K562 (cell line): ENCODE measurements at regions not wholly inside any gene's neighbourhood (a gene's known extent, or its start where the extent isn't known, plus 50 kb on each side); places are given as distances from the start of the nearest gene placed in this dataset.

Source experiments
- ATAC-seq: fragments of 200-7000 bp; cut with Tn5 transposase; 3 replicates; pipeline ENCODE4 v1.9.1; 2020; ENCODE audit warnings: moderate library complexity
- BruUV-seq: library from RNA; stranded (reverse); fragments of 400-500 nt; replicated peaks from 2 replicates; lab custom pipeline; 2021; lab: Mats Ljungman, UMichigan
- CTCF ChIA-PET: fragments of 300-600 bp; formaldehyde crosslinking; extraction: SDS; loops from one replicate; lab custom pipeline; 2021; ENCODE audit warnings: low intra/inter-chr PET ratio; lab: Yijun Ruan, JAX
- POLR2A ChIA-PET: fragments of 300-600, 350-650 bp; sonication (Branson Sonifier 250); formaldehyde crosslinking; extraction: SDS; loops from one replicate; lab custom pipeline; 2021; ENCODE audit warnings: antibody characterized with exemption, inconsistent platforms; lab: Yijun Ruan, JAX
- DNase-seq, 4 experiments: peaks; one replicate each; pipeline versions ENCODE4 v3.0.0 to v3.0.0-alpha.2; 2011 to 2018; ENCODE audit warnings: low spot score in 3 of 4, mixed read lengths in 3 of 4; ENCODE audit errors: extremely low read depth in 1 of 4
- FAIRE-seq: peaks from 2 replicates; lab custom pipeline; 2011; peaks lifted over from hg19 to GRCh38; lab: Jason Lieb, UNC
- H2AFZ ChIP-seq: 2 replicates; pipeline ENCODE4 v1.6.0; 2011; ENCODE audit warnings: low read depth, low read length, control low read depth, inconsistent platforms
- H3K27ac ChIP-seq: fragments of 200-600 bp; 3 replicates; pipeline ENCODE4 v1.8.0; 2011; ENCODE audit warnings: low read depth, mild to moderate bottlenecking, control low read depth, inconsistent platforms, low read length, moderate library complexity, mixed read lengths; ENCODE audit errors: extremely low read depth
- H3K27me3 ChIP-seq, 2 experiments: fragments of 300-600 bp in 1 of 2; 2 replicates in 1 of 2; 3 replicates in 1 of 2; pipeline versions ENCODE4 v1.6.0 to v1.8.0; 2011; ENCODE audit warnings: inconsistent platforms in 2 of 2, low read length in 2 of 2, mild to moderate bottlenecking in 1 of 2, mixed read lengths in 1 of 2, moderate library complexity in 1 of 2; ENCODE audit not compliant: control insufficient read depth in 2 of 2, insufficient read depth in 2 of 2
- H3K36me3 ChIP-seq: fragments of 300-600 bp; 3 replicates; pipeline ENCODE4 v1.8.0; 2011; ENCODE audit warnings: mild to moderate bottlenecking, low read length, inconsistent platforms; ENCODE audit not compliant: control insufficient read depth, insufficient read depth
- H3K4me1 ChIP-seq, 2 experiments: fragments of 200-600 bp in 1 of 2; replicated peaks in 1 of 2; 2 replicates in 1 of 2; 3 replicates in 1 of 2; pipeline versions ENCODE4 v1.5.1 to v1.8.0; 2011; ENCODE audit warnings: inconsistent platforms in 2 of 2, low read length in 2 of 2, mild to moderate bottlenecking in 1 of 2, mixed read lengths in 1 of 2, moderate library complexity in 1 of 2; ENCODE audit not compliant: control insufficient read depth in 2 of 2, insufficient read depth in 2 of 2
- H3K4me2 ChIP-seq: 2 replicates; pipeline ENCODE4 v1.6.1; 2011; ENCODE audit warnings: low read length, control low read depth, inconsistent platforms, mixed read lengths; ENCODE audit not compliant: insufficient read depth
- H3K4me3 ChIP-seq: fragments of 200-600 bp; sonication (generic), shearing (Covaris generic); 2 replicates; pipeline ENCODE4 v1.5.1; 2016; ENCODE audit warnings: control low read depth, inconsistent platforms
- H3K79me2 ChIP-seq: fragments of 200-600 bp; 3 replicates; pipeline ENCODE4 v1.8.0; 2011; ENCODE audit warnings: low read length, inconsistent platforms; ENCODE audit not compliant: control insufficient read depth, insufficient read depth
- H3K9ac ChIP-seq, 2 experiments: 2 replicates each; pipeline versions ENCODE4 v1.6.0 to v1.6.1; 2011; ENCODE audit warnings: low read depth in 2 of 2, low read length in 2 of 2, control low read depth in 1 of 2, inconsistent platforms in 1 of 2, mild to moderate bottlenecking in 1 of 2, mixed read lengths in 1 of 2; ENCODE audit not compliant: insufficient read depth in 1 of 2
- H3K9me1 ChIP-seq: one replicate; pipeline ENCODE4 v1.6.0; 2011; ENCODE audit warnings: inconsistent platforms, mild to moderate bottlenecking, low read length, moderate library complexity; ENCODE audit not compliant: control insufficient read depth, insufficient read depth
- H3K9me3 ChIP-seq: replicated peaks from 2 replicates; pipeline ENCODE4 v1.5.1; 2011; ENCODE audit warnings: low read depth, low read length, inconsistent platforms; ENCODE audit not compliant: control insufficient read depth, insufficient read depth
- H4K20me1 ChIP-seq: replicated peaks from 2 replicates; pipeline ENCODE4 v1.6.1; 2011; ENCODE audit warnings: low read length, inconsistent platforms, mixed read lengths; ENCODE audit not compliant: control insufficient read depth, insufficient read depth
- CREBBP ChIP-seq: IDR thresholded peaks from one replicate; pipeline ENCODE4 v1.6.1; 2012; ENCODE audit warnings: low read depth, mild to moderate bottlenecking, control low read depth, inconsistent platforms, low read length
- DLX4 ChIP-seq: fragments of 250-450 bp; sonication (Bioruptor Pico); IDR thresholded peaks from 2 replicates; pipeline ENCODE4 v1.6.1; 2021; ENCODE audit warnings: mild to moderate bottlenecking
- E2F5 ChIP-seq: sonication (generic); formaldehyde crosslinking; IDR thresholded peaks from 2 replicates; pipeline ENCODE4 v1.8.0; 2022; ENCODE audit warnings: mild to moderate bottlenecking, missing genetic modification reagents
- EP300 ChIP-seq: IDR thresholded peaks from 2 replicates; pipeline ENCODE4 v1.6.1; 2012; ENCODE audit warnings: low read length, improper control_type of control experiment
- GATAD2B ChIP-seq: fragments of 450-650 bp; IDR thresholded peaks from 2 replicates; pipeline ENCODE4 v1.6.1; 2017; ENCODE audit warnings: mild to moderate bottlenecking, borderline replicate concordance
- GTF2F1 ChIP-seq: IDR thresholded peaks from 2 replicates; pipeline ENCODE4 v1.6.1; 2011; ENCODE audit warnings: low read depth, low read length, improper control_type of control experiment
- MBD1 ChIP-seq: fragments of 250-450 bp; sonication (Bioruptor Pico); IDR thresholded peaks from 2 replicates; pipeline ENCODE4 v1.8.0; 2022; ENCODE audit warnings: inconsistent platforms
- MECOM ChIP-seq: fragments of 250-450 bp; sonication (Bioruptor Pico); IDR thresholded peaks from 2 replicates; pipeline ENCODE4 v1.8.0; 2022; ENCODE audit warnings: inconsistent platforms
- MTA3 ChIP-seq: fragments of 450-650 bp; formaldehyde crosslinking; IDR thresholded peaks from 2 replicates; pipeline ENCODE4 v1.6.1; 2017; ENCODE audit warnings: mild to moderate bottlenecking, borderline replicate concordance
- MYNN ChIP-seq, 2 experiments: sonication (generic); formaldehyde crosslinking in 1 of 2; IDR thresholded peaks; 2 replicates each; pipeline versions ENCODE4 v1.5.0 to v1.6.1; 2016 to 2020; ENCODE audit warnings: antibody characterized with exemption in 1 of 2, missing genetic modification reagents in 1 of 2
- PYGO2 ChIP-seq: fragments of 450-650 bp; IDR thresholded peaks from 2 replicates; pipeline ENCODE4 v1.6.1; 2016; ENCODE audit warnings: mild to moderate bottlenecking, missing genetic modification characterization, moderate library complexity, missing compliant biosample characterization
- SNIP1 ChIP-seq: fragments of 450-650 bp; IDR thresholded peaks from 2 replicates; pipeline ENCODE4 v1.7.1; 2017; ENCODE audit warnings: low read depth, mild to moderate bottlenecking
- ZBTB7A ChIP-seq: IDR thresholded peaks from 2 replicates; pipeline ENCODE4 v1.6.1; 2011; ENCODE audit warnings: low read depth, mild to moderate bottlenecking, low read length, moderate library complexity, borderline replicate concordance; ENCODE audit not compliant: control insufficient read depth
- ZNF282 ChIP-seq: sonication (generic); formaldehyde crosslinking; IDR thresholded peaks from 2 replicates; pipeline ENCODE4 v1.8.1; 2023; ENCODE audit warnings: missing genetic modification reagents
- ZNF395 ChIP-seq: fragments of 200-800 bp; sonication (Bioruptor generic); IDR thresholded peaks from 2 replicates; pipeline ENCODE4 v1.6.1; 2017; ENCODE audit warnings: missing genetic modification characterization, missing compliant biosample characterization
- in situ Hi-C: fragments of 300-500 bp; cut with MboI; formaldehyde crosslinking; loops from 4 replicates; pipeline ENCODE4 v1.15.0; 2018; ENCODE audit warnings: inconsistent platforms, mixed read lengths
- intact Hi-C: fragments of 100-400 bp; cut with micrococcal nuclease; formaldehyde crosslinking; loops from 2 replicates; pipeline ENCODE4 v1.14.2; 2022

- Histone ChIP-seq H4K20me1 (no peaks in the 10 kb centered on the region; the same call in 1 of the 2 replicates), H3K4me3 (no peak overlapping the region), H3K36me3 (no peaks in the 10 kb centered on the region), H3K9me1 (no peaks in the 10 kb centered on the region), H3K9me3 (no peaks in the 10 kb centered on the region), H2AFZ (no peak overlapping the region), H3K27me3 (no peaks in the 10 kb centered on the region), H3K27ac (no peak overlapping the region), H3K79me2 (no peaks in the 10 kb centered on the region), H3K9ac (no peak overlapping the region), H3K4me2 (no peak overlapping the region), H3K4me1 (no peaks in the 10 kb centered on the region)
- BruUV-seq: no TSS peak
- TF ChIP-seq ZBTB7A: no peak
- no peak for TF ChIP-seq PYGO2 (tag)
- TF ChIP-seq ZNF282 (CRISPR knock-in tag): no peak
- no peak for TF ChIP-seq MTA3
- TF ChIP-seq CREBBP: no peak
- no peak for TF ChIP-seq MYNN (IDR thresholded peaks at IDR 0.05)
- TF ChIP-seq MYNN (CRISPR knock-in tag; IDR thresholded peaks at IDR 0.05): no peak
- no peak for TF ChIP-seq ZNF395 (CRISPR knock-in tag)
- no peak for TF ChIP-seq GATAD2B
- TF ChIP-seq DLX4: no peak
- TF ChIP-seq MECOM (CRISPR knock-in tag): no peak
- no peak for TF ChIP-seq EP300
- no peak for TF ChIP-seq SNIP1
- TF ChIP-seq MBD1: no peak
- TF ChIP-seq GTF2F1: no peak
- no peak for TF ChIP-seq E2F5 (CRISPR knock-in tag)
- ChIA-PET CTCF (no interaction called here), POLR2A (no interaction called here)
- intact Hi-C loops (no loop called here), in situ Hi-C loops (no loop called here)
- no peak for DNase-seq
- FAIRE-seq: no peak
- no peak for ATAC-seq
These were observed 96.4 kb upstream of the TEKT4 start for GRCh38 chr2:94774851-94775250.
